Activated gamma-delta T cell (primary cell): ENCODE measurements at regions not wholly inside any gene's neighbourhood (a gene's known extent, or its start where the extent isn't known, plus 50 kb on each side); places are given as distances from the start of the nearest gene placed in this dataset.
"Not testable (repeated sequence)": the region's sequence is repeated elsewhere in the genome, so short reads cannot be mapped to it uniquely, and the experiment has no call there.

Experiments used
- DNase-seq: peaks from one replicate; lab custom pipeline; 2025; lab: John Stamatoyannopoulos, UW

DNA sequence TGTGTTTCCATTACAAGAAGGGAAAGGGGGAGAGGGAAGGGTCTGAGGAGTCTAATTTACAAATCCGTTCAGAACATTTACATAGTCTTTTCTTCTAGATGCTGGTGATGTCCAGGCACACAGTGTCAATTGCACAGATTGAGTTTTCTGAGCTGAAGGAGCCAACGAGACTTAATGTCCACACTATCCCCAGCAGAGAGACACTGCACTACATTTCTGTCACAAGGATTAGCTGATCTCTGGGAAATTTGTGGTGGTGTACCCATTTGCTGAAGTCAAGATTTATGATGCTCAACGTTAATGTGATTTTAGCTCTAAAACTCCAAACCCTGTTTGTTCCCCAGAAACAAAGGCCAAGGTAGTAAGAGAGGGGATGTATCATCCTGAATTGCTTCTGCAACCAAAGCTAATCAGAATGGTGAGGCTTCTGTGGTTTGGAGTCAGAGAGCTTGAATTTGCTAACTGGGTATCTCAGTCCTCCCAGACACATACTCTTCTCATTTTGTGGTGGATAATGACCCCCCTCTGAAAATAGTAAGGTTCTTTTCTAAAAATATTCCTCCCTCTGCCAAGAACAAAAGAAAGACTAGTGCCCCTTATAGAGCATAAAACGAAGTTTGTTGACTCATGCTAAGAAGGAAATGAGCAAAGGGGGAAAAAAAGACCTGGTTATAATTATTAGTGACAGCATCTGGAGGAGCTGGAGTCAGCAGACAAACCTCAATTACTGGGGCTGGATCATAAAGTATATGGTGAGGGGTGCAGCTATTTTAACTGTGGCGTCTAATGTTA lies 416.9 kb downstream of the PSAT1 start:
- no peak for DNase-seq

DNA sequence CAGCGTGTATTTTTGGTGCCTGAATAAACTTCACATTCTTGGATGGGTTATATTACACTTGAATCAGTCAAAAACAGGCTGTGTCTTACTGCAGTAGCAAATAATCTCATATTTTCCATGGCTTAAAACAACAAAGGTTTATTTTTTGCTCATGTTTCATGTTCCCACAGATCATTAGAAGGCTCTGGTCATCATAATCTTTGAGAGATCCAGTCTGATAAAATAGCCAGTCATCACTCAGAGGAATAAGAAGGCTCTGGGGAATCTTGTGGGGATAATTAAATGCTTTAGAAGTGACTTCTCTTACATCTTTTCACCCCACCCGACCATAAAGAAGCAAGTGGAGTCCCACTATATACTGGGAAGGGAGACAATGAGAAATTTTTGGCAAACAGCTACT lies 417.7 kb downstream of the PSAT1 start:
- DNase-seq = no peak

GRCh38 chr9:78719029-78719428 lies 422.1 kb downstream of the PSAT1 start:
- not testable (repeated sequence) for DNase-seq

DNA sequence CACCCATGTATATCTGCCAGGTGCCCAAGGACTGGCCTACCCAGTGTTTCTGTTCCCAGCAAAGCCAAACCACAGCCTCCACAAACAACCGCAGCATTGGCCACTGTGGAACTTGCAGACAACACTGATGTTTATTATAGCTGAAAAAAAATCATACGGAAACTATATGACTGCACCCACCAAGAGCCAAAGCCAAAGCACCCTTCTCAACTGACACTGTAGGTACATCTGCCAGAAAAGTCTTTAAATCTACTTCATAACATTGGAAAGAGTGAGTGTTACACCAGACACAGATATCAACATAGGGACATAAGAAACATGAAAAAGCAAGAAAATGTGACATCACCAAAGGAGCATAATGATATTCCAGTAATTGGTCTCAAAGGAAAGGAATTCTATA lies 428.0 kb downstream of the PSAT1 start:
- no peak for DNase-seq

DNA sequence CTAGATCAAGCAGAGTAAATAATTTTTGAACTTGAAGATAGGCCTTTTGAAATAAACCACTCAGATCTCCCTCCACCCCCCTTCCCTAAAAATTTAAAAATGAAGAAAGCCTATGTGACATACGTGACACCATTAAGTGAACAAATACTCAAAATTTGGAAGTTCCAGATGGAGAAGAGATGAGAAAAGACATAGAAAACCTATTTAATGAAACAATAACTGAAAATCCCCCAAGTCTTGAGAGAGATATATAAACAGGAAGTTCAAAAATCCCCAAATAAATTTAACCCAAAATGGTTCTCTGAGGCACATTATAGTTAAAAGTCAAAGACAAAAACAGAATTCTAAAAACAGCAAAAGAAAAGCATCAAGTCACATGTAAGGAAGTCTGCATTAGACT lies 428.6 kb downstream of the PSAT1 start:
- no peak for DNase-seq

DNA sequence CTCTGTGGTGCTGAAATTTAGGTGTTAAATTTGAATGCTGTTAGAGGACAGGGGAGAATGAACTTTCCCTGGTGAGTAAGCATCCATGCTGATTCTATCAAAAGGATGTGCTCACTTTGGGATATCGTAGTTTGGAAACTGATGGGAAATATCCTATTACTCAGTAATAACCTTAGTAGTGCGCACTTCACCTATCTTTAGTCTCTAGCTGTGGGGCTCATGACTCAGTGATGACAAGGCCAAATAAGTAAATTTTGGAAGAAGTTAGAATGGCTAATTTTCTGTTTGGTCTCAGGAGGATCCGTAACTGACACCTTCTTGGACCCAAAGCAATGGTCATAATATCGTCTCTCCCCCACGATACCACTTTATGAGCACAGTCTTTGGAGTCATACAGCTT lies 448.4 kb downstream of the PSAT1 start:
- no peak for DNase-seq

DNA sequence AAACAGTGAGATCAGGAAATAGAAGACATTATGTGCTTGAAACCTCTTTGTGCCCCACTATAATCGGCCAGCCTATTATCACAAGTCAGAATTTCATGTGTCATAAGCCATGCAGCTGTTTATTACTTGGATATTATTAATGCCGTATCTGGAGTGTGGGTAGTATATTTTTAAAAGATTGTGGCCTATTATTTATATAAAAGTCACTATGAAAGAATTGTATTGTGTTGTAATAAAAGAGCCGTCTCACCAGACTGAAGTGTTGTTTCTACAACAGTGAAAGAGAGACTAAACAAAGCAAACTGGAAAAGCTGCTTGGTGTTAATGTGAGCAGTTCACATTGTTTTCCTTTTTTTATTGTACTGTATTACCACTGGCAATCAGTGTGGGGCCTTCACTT lies 449.1 kb downstream of the PSAT1 start:
- no peak for DNase-seq

DNA sequence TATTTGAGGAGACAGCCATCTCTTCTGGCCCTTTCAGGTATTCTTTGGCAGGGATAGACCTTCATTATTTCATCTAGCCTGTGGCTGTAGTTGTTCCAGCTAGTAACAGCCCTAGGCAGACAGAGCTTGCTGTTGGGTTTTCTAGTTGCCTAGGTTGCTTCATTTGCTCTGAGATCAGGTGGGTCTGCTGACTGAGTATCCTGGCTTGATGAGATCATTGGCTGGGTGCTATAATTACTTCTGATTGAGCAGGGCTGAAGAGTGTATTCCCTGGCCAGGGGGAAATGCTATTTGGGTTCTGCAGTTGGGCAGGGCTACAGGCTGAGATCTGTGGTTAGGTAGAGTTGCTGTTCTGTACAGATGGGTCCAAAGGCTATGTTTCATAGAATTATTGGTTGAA lies 456.1 kb downstream of the PSAT1 start:
- DNase-seq = no peak

DNA sequence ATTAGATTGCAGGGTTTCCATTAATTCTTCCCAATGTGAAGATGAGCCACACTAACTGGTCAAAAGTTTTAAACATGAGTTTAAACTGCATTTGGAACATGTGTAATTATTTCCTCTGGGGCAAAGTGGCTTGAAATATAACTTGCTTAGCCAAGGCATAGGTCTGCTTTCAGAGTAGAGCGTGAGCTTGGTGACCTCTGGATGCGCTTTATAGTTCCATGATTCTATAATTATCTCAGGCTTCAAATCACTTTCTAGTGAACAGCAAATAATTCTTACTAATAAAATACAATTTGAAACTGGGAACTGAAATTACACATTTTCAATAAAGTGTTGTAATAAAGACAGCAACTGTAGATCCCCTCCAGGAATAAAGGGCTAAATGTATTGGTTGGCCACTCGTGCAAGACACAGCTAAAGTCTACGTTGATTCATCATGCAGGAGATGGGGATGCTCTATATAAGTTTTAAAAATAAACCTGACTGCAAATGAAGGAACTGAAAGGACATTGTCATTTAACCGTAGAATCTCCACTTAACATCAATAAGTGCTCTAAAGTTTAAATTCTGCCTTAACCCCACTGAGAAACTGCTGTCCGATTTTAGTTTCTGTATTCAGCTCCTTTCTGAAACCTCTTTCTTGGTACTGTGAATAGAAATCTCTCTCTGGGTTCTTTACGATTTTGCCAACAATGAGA lies 460.0 kb downstream of the PSAT1 start:
- no peak for DNase-seq

GRCh38 chr9:78763424-78763823 lies 466.5 kb downstream of the PSAT1 start:
- DNase-seq = no peak

DNA sequence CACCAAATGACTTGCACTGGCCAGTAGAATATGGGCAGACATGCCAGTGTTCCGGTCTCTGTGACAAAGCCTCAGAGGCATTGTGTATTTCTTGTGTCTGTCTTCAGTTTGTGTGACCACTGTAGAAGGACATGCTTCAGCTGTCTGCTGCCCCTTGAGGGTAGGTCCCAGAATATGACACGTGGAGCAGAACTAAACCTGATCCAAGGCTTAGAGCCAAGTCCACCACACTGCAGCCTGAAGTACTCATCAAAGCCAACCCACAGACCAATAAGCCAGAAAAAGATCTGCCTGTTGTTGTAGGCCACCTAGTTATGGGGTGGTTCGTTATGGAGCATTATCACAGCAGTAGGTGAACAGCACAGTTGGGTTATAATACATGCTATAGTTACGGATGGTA lies 468.9 kb downstream of the PSAT1 start:
- no peak for DNase-seq

DNA sequence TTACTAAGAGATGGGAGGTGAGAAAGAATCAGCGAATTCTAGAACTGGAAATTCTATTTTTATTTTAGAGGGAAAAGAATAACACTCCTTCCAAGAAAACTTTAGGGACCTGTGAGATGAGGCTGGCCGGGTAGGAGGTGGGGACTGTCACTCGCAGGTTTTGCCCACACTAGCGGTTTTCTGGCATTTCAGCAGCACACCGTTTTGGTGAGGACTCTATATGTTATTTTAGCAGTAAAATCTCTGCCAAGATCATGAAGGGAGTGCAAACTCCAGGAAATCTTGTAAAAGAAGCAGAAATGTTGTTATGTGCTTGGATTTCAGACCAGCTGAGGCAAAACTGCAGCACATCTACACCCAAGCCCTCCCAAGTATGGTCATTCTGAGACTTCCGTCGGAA lies 470.6 kb downstream of the PSAT1 start:
- DNase-seq = no peak

DNA sequence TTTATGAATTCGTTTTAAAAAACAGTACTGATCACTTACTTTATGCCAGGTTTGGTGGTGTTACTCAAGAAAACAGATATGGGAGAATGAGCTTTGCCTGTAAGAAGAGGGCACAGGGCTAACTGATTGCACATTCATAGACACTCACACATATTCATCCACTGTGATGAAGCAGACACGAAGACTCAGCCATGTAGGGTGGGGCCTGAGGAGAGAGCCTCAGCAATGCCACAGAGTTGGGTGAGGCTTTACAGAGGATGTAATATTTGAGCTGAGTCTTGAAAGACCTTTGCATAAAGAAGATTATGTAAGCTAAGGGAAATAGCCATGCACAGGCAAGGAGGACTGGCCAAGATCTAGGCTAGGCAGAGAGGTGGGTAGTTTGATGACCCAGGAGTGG lies 472.8 kb downstream of the PSAT1 start:
- DNase-seq = no peak

DNA sequence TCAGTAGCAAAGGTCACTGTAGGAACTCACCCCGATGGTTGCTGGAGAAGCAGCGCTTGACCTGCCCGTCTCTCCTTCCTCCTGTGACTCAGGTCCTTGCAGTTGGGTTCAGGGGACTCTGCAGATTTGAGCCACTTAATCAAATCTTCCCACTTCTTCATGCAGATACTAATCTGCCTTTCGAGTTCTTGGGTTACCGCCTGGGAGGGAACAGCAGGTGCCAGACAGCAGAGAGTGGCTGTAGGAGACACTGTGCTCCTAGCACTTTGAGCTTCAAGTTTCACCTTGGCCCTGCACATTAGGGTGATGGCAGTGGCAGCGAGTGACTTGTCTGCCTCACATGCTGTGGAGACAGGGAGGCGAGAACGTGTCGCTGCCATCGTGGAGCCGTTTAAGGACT lies 478.3 kb downstream of the PSAT1 start:
- no peak for DNase-seq

DNA sequence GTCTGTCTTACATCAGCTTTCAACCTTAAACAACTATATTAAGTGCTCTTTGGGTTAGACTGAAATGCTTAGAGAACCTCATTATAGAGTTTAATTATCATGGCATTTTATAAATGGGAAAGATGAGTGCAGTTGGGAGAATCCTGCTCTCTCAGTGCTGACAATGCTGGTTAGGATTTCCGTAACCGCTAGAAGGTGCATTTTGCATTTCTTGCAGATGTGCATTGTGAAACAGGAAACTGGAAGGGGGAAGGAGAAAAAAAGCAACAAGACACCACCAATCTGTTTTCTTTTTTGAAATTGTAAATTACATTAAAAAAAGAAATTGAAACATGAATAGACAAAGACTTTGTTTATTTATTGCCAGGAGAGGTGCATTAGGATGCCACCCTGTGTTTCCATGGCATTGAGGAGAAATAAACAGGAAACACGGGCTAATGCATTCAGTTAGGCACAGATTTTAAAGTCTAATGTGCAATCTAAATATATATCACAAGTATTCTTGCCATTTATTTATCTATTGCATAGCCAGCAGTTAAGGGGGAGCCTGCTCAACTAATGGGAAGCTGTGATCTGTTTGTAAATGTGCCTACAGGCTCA lies 478.9 kb downstream of the PSAT1 start:
- DNase-seq = no peak

DNA sequence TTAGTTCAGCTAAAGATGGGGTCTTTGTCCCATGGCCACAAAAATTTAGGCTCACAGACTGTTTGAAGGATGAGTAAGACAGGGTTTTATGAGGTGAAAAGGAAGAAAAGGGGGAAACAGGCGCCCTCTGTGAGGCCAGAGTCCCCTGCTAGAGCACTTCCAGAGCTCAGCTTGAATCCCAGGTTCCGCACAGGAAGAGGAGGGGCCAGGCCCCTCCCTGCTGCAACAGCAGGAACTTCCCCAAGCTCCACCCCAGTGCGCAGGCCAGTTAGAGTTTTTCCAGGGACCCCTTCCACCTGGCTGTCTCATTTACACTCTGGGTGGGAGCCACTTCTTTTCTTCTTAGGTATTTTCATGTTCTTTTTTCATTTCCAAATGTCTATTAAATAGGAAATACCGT lies 480.8 kb downstream of the PSAT1 start:
- no peak for DNase-seq

GRCh38 chr9:78778318-78778717 lies 481.4 kb downstream of the PSAT1 start:
- DNase-seq = no peak

GRCh38 chr9:78778861-78779374 lies 482.0 kb downstream of the PSAT1 start:
- DNase-seq = no peak

DNA sequence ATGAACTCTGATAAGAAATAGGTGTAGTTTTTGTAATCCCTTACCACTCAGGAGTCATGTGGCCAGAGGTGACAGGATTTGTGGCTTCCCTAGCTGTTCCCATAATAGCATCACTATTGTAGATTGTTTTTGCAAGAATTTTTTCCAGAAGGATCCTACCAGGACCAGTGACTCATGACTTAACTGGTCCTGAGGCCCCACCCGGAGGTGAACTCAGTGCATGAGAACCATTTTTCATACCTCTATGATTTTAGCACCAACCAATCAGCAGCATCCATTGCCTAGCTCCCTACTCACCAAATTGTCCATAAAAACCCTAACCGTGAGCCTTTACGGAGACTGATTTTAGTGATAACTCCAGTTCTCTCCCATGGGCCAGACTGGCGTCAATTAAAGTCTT lies 484.8 kb downstream of the PSAT1 start:
- no peak for DNase-seq

GRCh38 chr9:78782234-78782633 lies 485.3 kb downstream of the PSAT1 start:
- DNase-seq = no peak

DNA sequence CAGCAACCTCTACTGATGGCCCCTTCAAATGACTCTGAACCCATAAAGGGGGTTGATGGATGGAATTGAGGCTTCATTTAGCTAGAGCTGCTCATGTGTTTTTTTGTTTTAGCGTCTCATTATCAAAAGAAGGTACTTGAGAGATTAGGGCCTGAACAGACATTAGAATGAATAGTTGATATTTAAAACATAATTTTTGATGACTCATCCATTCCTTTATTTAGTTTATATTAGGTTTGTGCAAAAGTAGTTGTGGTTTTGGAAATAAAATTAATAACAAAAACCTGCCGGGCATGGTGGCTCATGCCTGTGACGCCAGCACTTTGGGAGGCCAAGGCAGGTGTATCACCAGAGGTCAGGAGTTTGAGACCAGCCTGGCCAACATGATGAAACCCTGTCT lies 485.9 kb downstream of the PSAT1 start:
- no peak for DNase-seq

DNA sequence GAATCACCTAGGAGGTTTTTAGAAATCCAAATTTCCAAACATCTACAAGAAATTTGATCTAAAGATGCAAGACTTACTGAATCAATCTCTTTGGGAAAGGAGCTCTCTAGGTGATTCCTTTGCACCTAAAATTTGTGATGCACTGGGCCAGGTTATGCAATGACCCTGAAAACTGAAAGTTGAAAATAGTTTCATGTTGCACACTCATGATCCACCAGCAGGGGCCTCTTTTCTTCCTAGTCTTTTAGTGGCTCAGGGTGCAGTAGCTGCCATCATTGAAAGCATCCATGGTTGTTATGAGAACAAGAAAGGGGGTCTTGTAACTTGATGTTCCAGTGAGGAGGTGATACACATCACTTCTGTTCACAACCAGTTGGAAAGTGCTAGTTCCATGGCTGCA lies 486.8 kb downstream of the PSAT1 start:
- DNase-seq = no peak

DNA sequence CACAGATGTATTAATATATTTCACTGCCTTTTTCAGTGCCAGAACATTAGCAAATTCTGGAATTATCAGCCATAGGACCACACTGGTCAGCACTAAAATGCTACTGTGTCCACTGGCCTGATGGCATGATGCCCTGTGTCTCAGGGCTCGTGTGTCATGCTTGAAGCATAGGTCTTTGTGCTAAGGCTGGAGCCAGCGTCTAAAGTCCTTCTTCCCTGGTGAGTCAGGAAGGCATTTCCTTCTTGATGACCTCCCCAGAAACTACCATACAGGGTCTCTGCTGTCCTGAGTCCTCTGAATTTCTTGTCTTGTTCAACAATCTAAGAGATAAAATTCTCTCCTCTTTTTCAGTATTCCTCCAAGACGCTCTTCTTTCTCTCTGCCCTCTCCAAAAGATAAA lies 489.9 kb downstream of the PSAT1 start:
- DNase-seq = no peak
